SU-DHL-6 (cell line): ENCODE measurements at regions not wholly inside any gene's neighbourhood (a gene's known extent, or its start where the extent isn't known, plus 50 kb on each side); places are given as distances from the start of the nearest gene placed in this dataset.

ENCODE experiments used
- EZH2phosphoT487 ChIP-seq: fragments of 200-600 bp; sonication (generic), shearing (Covaris generic); conservative IDR thresholded peaks from 2 replicates; pipeline ENCODE4 v1.6.1; 2018; ENCODE audit warnings: mild to moderate bottlenecking, antibody characterized with exemption, low read length, moderate library complexity, mixed read lengths
- TF ChIP-seq, protein P1 (sequence below): fragments of 200-600 bp; sonication (generic); IDR thresholded peaks from one replicate; pipeline ENCODE4 v1.5.1; 2017; ENCODE audit warnings: antibody characterized with exemption, mild to moderate bottlenecking, low read length, moderate library complexity; ENCODE audit not compliant: insufficient read depth, poor library complexity, severe bottlenecking

GRCh38 chr2:136522724-136523123 lies 242.6 kb upstream of the THSD7B start:
- TF ChIP-seq, protein P1, sequence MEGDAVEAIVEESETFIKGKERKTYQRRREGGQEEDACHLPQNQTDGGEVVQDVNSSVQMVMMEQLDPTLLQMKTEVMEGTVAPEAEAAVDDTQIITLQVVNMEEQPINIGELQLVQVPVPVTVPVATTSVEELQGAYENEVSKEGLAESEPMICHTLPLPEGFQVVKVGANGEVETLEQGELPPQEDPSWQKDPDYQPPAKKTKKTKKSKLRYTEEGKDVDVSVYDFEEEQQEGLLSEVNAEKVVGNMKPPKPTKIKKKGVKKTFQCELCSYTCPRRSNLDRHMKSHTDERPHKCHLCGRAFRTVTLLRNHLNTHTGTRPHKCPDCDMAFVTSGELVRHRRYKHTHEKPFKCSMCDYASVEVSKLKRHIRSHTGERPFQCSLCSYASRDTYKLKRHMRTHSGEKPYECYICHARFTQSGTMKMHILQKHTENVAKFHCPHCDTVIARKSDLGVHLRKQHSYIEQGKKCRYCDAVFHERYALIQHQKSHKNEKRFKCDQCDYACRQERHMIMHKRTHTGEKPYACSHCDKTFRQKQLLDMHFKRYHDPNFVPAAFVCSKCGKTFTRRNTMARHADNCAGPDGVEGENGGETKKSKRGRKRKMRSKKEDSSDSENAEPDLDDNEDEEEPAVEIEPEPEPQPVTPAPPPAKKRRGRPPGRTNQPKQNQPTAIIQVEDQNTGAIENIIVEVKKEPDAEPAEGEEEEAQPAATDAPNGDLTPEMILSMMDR = no peak
- TF ChIP-seq EZH2phosphoT487 = no peak
